Erythroblast (primary cell): ENCODE measurements at regions not wholly inside any gene's neighbourhood (a gene's known extent, or its start where the extent isn't known, plus 50 kb on each side); places are given as distances from the start of the nearest gene placed in this dataset.

Experiments
- GATA1 ChIP-seq: IDR thresholded peaks from 2 replicates; pipeline ENCODE4 v1.6.1; 2011; ENCODE audit warnings: low read depth, mild to moderate bottlenecking, control low read depth, low read length, moderate library complexity
- POLR2A ChIP-seq: IDR thresholded peaks from 2 replicates; pipeline ENCODE4 v1.6.1; 2011; ENCODE audit warnings: mild to moderate bottlenecking, low read length

DNA sequence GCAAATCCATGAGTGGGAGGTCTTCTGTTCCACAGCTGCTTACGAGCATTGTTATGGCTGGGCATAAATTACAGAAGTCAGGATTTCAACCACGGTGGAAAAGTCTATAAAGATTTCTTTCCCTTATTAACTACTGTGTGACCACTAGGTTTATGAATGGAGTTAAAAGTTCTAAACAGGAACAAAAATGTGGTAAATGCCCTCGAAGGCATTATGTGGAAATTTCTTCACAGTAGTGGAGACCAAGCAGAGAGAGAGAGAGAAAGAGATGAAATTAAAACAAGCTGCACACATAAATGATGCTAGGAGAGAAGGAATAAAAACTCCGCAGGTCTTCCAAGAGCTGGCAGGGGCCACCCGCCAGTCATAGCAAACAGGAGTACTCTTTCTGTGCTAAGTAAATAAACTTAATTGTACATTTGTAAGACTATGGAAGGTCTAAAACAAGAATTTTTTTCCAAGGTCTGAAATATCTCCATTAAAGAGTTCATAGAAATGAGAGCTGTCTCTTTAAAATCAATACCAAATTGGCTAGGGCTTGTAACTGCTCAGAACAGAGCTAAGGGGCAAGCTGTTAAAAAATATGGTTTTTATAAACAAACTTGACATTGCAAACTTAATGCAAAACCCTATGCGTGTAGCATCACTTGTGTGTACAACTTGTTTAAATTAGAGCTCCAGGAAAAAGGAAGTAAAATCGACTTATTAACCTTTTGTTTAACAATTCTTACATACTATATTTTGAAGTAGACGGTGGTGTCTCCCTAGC is 438.2 kb downstream of the MEIS1 start:
- TF ChIP-seq POLR2A, result no peak
- TF ChIP-seq GATA1, result no peak
